ENCODE measurements at regions not wholly inside any gene's neighbourhood (a gene's known extent, or its start where the extent isn't known, plus 50 kb on each side); places are given as distances from the start of the nearest gene placed in this dataset.

DNA sequence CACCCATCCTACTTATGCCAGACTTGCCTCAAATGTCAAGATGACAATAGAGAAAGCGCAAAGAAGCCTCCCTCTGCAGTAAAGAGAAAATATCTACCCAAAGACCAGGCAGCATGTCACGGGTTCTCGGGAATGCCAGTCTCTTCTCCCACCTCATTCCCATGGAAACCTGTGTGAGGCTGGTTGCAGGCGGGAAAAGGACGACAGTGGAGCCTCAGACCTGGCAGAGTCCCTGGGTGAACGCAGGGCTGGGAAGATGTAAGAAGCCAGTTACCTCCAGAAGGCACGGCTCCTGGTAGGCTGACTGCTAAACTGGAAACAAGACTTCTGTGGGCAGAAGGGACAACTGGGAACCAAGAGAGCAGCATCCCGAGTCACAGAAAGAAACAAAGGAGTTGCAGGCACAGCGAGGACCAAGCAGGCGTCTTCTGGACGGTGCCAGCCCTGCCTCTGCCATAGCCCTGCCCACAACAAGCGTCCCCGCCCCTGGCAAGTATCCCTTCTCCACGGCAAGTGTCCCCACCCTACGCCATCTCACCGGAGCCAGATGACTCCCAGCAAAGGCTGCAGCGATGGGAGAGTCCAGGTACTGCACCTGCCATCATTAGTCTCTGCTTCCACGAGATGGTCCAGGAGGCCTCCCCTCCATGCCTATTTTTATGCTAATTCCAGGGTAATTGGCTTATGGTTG is 440.8 kb upstream of the MYT1L start:
- FAIRE-seq (no peak), DNase-seq (ENCODE audit: low spot score) (no peak)

- FAIRE-seq (no peak), DNase-seq (ENCODE audit: low spot score) (no peak)
Measured at GRCh38 chr2:2769481-2770431, 438.7 kb upstream of the MYT1L start.

GRCh38 chr2:2768476-2768875 is 437.4 kb upstream of the MYT1L start:
- DNase-seq (ENCODE audit: low spot score), result no peak
- no peak for FAIRE-seq

DNA sequence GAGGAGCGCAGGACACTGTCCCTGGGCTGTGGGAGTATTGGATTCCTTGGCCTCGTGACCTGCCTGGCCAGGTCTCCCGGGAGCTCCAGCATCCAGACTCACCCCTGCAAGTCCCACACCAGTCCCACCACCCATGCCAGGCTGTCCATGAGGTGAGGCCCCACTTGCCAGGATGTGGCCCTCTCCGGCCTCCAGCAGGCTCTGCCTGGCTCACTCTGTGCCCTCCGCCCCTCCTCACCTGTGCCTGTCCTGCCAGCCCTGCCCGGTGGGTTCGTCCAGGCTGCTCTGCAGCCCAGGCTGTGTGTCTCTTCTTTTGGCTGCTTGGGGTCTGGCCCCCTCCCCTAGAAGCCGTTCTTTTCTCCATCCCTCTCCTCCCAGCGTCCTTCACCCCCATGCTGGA is 436.8 kb upstream of the MYT1L start:
- no peak for DNase-seq (ENCODE audit: low spot score)
- no peak for FAIRE-seq

DNA sequence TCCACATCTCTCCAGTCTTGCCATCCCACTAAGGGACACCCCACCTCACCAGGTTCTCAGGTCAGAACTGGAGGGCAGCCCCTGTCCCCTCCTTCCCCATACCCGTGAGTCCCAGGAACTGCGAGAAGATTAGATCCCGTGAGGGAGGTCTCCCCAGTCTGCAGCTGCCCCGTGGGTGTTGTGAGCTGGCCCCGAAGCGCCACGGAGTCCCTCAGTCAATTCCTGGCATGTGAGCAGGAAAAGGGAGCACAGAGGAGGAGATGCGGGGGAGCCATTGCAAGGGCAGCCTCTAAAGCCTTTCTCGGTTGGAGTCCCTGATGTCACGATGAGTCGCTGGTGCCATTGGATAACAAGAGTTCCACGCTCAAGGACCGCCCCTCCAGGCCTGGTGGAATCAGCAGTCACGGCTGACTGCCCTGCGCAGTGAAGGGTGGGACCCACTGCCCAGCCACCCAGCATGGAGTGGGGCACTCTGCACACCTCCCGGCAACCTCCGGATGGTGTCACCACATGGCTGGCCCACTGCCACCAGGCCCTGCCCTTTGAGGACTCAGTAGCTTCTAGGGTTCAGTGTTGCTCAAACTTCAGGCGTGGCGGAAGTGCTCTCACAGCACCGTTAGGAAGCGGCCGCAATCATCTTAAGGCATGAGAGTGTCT is 434.9 kb upstream of the MYT1L start:
- FAIRE-seq (no peak), DNase-seq (ENCODE audit: low spot score) (peak; percentile 4)

DNA sequence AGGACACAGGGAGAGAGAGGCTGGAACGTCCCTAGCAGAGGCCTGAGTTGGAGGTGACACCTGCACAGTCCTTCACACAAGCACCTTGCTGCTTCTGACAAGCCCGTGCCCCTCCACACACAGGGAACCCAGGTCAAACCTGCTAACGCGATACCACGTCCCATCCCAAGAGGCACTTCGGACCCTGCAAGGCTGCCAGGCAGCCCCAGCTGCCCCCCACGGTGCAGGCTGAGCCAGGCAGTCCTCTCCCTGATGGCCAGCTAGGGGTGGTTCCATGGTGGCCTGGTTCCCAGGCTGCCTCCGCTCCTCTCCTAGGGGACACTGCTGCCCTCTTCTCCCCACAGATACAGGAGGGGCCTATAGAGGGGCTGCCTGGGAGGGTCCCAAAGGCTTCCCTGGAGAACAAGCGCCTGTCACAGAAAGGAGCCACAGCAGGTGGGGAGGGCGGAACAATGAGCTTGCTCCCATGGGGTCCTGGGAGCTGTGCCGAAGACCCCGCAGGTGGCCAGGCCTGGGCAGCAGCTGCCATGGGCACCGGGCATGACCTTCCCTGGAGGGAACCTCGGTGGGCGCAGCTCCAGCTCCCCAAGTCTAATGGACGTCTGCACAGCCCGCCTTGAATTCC is 434.2 kb upstream of the MYT1L start:
- FAIRE-seq, result no peak
- DNase-seq (ENCODE audit: low spot score), result no peak

DNA sequence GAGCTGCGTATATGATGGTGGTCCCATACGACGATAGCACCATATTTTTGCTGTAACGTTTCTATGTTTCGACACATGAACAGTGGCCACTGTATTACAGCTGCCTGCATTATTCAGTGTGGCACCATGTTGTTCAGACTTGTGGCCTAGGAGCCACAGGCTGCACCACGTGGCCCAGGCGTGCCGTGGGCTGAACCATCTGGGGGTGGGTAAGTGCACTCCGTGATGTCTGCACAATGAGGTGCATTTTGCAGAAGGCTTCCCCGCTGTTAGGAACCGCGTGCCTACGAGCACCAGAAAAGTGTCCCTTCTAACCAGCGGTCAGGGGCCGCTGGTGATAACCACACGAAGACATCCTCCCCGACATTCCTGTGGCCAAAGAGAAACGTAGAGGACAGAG is 433.7 kb upstream of the MYT1L start:
- no peak for FAIRE-seq

GRCh38 chr2:2764001-2764355 is 432.9 kb upstream of the MYT1L start:
- DNase-seq (ENCODE audit: low spot score) (no peak), FAIRE-seq (no peak)

More for the DNA sequence above, 433.7 kb upstream of the MYT1L start:
- no peak for DNase-seq (ENCODE audit: low spot score)

GRCh38 chr2:2763351-2764000 is 432.4 kb upstream of the MYT1L start:
- DNase-seq (ENCODE audit: low spot score) (no peak), FAIRE-seq (no peak)

- FAIRE-seq, result no peak
- DNase-seq (ENCODE audit: low spot score), result no peak
Measured at GRCh38 chr2:2762913-2763312, 431.8 kb upstream of the MYT1L start.

DNA sequence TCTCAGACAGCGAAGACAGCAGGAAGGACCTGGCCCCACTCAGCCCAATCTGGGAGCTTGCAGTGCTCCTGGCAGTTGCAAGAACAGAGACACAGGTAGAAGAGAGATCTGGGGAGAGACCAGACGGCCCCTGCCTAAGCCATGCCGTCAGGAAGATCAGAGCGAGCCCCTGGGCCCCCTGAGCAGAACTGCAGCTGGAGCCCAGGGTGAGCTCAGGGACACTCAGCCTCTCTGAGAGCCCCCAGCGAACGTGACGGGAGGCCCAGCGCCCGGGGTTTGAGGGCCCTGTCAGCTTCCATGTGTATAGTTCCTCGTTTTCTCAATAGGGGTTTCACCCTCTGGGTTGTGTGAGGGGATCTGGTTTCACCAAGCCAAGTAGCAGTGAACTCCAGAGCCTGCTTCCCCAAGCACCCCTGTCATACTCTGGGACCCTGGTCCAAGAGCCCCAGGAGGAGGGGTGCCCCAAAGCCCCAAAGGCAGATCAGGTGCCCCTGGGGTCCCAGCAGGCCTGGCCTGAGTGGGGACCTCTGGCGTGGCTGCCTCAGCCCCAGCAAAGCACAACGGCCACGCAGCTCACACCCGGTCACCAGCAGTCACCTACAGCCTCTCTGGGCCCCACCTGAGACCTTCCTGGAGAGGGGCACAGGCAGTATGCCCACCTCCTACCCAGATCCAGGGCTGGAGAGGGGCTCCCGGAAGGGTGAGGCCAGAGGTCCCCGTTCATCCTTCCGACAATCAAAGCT is 431.3 kb upstream of the MYT1L start:
- DNase-seq (ENCODE audit: low spot score) (no peak), FAIRE-seq (no peak)

DNA sequence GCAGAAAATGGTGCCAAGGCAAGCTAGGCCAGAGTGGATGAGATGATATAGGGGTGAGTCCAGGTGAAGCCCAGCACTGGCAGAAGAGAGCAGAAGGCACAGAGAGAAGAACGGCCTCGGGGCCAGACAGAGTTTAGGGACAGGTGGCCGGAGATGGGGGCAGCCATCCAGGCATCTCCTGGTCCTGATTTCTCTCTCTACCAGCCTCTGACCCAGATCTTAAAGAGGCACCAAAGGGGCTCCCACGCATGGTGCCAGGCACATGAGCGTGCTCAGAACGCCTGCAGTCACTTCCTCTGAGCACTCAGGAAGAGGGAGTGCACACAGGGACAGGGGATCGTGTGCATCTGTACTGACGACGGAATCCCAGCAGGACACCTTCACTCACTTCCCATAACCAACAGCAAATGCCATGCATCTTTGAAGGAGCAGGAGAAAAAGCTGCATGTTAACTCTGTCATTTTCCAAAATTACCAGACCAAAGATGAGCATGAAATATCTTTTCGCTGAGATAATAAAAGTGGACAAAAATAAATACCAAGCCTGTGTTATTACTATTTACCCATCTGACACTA is 427.8 kb upstream of the MYT1L start:
- no peak for FAIRE-seq
- DNase-seq (ENCODE audit: low spot score), result no peak

DNA sequence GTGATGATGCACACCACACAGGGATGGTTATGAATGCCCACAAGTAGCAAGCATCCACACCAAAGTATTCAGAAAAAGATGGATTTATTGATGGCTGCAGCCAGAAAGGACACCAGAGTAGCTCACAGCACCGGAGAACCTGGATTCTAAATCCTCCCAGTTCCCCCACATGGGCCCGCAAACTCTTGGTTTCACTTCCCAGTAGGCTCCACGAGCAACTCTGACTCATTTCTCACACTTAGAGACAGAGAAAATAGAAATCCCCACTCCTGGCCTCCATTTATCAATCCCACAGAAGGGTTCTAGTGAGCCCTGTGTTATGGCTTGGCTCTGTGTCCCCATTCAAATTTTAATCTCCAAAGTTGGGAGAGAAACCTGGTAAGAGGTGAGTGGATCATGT is 426.7 kb upstream of the MYT1L start:
- DNase-seq (ENCODE audit: low spot score) (no peak), FAIRE-seq (no peak)

DNA sequence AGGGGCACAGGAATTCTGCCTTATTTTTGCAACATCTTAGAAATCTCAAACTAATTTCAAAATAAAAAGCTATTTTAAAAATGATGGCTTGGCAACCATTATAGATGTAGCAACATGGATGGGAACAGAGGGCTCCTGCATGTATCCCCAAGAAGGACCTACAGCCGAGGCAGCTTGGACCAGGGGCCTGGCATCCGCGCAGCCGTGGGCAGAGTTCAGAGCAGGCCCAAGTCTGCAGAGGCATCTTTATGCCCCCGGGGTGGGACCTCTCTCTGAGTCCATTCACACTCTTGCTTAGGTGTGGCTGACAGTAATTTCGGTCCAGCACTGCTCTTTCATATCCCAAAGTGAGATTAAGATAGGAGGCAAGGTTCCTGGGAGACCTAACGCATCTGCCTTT is 425.8 kb upstream of the MYT1L start:
- no peak for FAIRE-seq
- no peak for DNase-seq (ENCODE audit: low spot score)

GRCh38 chr2:2755990-2756389 is 424.9 kb upstream of the MYT1L start:
- FAIRE-seq, result no peak
- DNase-seq (ENCODE audit: low spot score), result no peak

DNA sequence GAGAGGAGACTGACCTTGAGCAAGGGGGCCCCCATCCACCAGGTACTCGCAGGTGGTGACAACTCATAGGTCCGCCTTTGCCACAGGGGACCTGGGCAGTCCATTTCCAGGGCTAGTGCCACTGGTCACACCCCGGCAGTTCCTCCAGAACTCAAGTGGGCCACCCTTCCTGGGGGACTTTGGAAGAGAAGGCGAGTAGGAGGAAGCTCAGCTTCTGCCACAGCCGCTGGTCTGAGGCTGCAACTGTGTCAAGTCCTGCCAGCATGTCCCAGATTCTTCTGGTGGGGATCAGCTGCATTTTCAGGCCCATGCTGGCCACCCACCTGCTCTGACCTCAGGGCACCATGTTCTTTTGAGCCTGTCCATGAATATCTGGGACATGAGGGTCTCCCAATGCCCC is 423.9 kb upstream of the MYT1L start:
- DNase-seq (ENCODE audit: low spot score) (no peak), FAIRE-seq (no peak)

DNA sequence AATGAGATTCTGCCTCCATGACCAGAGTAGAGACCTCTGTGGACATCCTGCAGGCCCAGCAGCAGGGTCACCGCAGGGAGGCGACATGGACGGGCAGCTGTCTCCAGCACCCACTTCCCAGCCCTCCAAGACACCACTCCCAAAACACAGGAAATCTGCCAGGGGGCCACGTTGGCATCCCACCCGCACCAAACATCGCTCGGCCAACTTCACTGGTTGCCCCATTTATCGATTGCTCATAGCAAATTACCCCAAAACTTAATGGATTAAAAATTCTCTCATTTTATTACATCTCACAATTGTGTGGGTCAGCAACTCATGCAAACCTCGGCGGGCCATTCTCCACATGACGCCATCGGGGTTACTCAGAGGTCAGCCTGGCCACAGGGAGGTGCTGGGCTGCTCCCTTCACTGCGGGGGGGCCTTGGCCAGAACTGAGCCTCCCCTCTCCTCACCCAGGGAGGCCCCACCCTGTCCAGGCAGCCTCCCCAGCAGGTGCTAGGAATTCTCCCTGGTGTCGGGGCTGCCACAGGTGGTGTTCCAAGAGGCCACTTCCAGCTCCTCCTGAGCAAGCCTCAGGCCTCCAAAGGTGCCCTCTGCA is 420.7 kb upstream of the MYT1L start:
- DNase-seq (ENCODE audit: low spot score), result no peak
- FAIRE-seq, result no peak

GRCh38 chr2:2750867-2751714 is 420.0 kb upstream of the MYT1L start:
- DNase-seq (ENCODE audit: low spot score), result no peak
- FAIRE-seq, result no peak

DNA sequence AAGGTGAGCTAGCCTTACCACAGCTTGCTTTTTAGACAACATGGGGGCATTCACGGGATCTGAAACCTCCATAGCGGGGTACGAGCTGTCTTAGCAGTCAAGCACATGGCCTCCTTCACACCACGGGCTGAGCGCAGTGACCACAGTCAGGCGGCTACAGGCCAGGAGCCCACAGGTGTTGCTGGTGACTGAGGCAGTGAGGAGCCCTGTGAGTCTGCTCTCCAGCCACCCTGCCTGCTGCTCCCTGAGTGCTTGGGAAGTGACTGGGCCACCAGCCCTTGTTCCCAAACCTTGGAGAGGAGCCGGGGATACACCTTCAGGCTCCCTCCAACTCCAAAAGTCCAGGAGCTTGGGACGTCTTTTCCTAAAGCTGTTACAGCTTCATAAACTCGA is 418.1 kb upstream of the MYT1L start:
- no peak for FAIRE-seq
- no peak for DNase-seq (ENCODE audit: low spot score)

All from RCC 7860 (cell line).